HCT116 (cell line): ENCODE measurements at regions not wholly inside any gene's neighbourhood (a gene's known extent, or its start where the extent isn't known, plus 50 kb on each side); places are given as distances from the start of the nearest gene placed in this dataset.

ENCODE experiments used
- ATAC-seq: fragments of 200-7000 bp; cut with Tn5 transposase; 2 replicates; pipeline ENCODE4 v1.9.1; 2020; ENCODE audit warnings: mild to moderate bottlenecking, moderate library complexity
- BruUV-seq: library from RNA; stranded (reverse); fragments of 400-500 nt; replicated peaks from 2 replicates; lab custom pipeline; 2021; lab: Mats Ljungman, UMichigan
- CTCF ChIA-PET: fragments of 300-600 bp; sonication (Branson Sonifier 250); formaldehyde crosslinking; loops from one replicate; lab custom pipeline; 2021; ENCODE audit warnings: antibody characterized with exemption; lab: Charles Lee
- POLR2A ChIA-PET: fragments of 300-600, 350-600 bp; sonication (Branson Sonifier 250); formaldehyde crosslinking; loops from one replicate; lab custom pipeline; 2021; ENCODE audit warnings: antibody characterized with exemption; lab: Charles Lee
- RAD21 ChIA-PET, 2 experiments: fragments of 300-600 bp; sonication (Branson Sonifier 250); formaldehyde crosslinking; loops; one replicate each; lab custom pipeline; 2023; ENCODE audit warnings: low total read pairs in 2 of 2; ENCODE audit not compliant: uncharacterized antibody in 2 of 2, unreplicated experiment in 2 of 2, low non-redundant PET in 1 of 2; lab: Charles Lee
- DNase-seq: peaks from one replicate; pipeline ENCODE4 v3.0.0-alpha.2; 2010; ENCODE audit warnings: low read depth, low spot score
- H2AFZ ChIP-seq: fragments of 200-600 bp; shearing (Covaris generic), sonication (generic); 2 replicates; pipeline ENCODE4 v1.6.1; 2017; ENCODE audit warnings: low read depth, mixed run types, mixed read lengths, antibody characterized with exemption, low read length; ENCODE audit not compliant: poor library complexity, severe bottlenecking
- H3K27ac ChIP-seq: 2 replicates; pipeline ENCODE4 v1.5.1; 2012; ENCODE audit warnings: low read depth, low read length
- H3K27me3 ChIP-seq: fragments of 200-600 bp; sonication (generic); 2 replicates; pipeline ENCODE4 v1.6.1; 2016; ENCODE audit warnings: mixed run types, low read length, mixed read lengths; ENCODE audit not compliant: insufficient read depth
- H3K36me3 ChIP-seq, 2 experiments: fragments of 200-500 bp in 1 of 2; fragments of 200-600 bp in 1 of 2; sonication (Bioruptor generic) in 1 of 2; sonication (generic) in 1 of 2; 2 replicates each; pipeline versions ENCODE4 v1.5.1 to v1.6.1; 2014 to 2016; ENCODE audit warnings: low read length in 2 of 2, inconsistent platforms in 1 of 2, mixed read lengths in 1 of 2, mixed run types in 1 of 2; ENCODE audit not compliant: insufficient read depth in 2 of 2, control insufficient read depth in 1 of 2
- H3K4me1 ChIP-seq, 2 experiments: fragments of 200-600 bp in 1 of 2; sonication (generic) in 1 of 2; 2 replicates each; pipeline versions ENCODE4 v1.5.1 to v1.6.1; 2012 to 2017; ENCODE audit warnings: low read length in 2 of 2, inconsistent platforms in 1 of 2, mild to moderate bottlenecking in 1 of 2, mixed read lengths in 1 of 2, mixed run types in 1 of 2, moderate library complexity in 1 of 2; ENCODE audit not compliant: insufficient read depth in 2 of 2, control insufficient read depth in 1 of 2
- H3K4me2 ChIP-seq: fragments of 200-600 bp; sonication (generic); 2 replicates; pipeline ENCODE4 v1.6.1; 2017; ENCODE audit warnings: mixed run types, low read length, mixed read lengths
- H3K4me3 ChIP-seq, 2 experiments: fragments of 200-600 bp in 1 of 2; sonication (generic) in 1 of 2; replicated peaks in 1 of 2; 2 replicates each; pipeline ENCODE4 v1.5.1; 2011 to 2016; ENCODE audit warnings: low read length in 2 of 2, control low read depth in 1 of 2, low read depth in 1 of 2, mild to moderate bottlenecking in 1 of 2, mixed read lengths in 1 of 2, mixed run types in 1 of 2
- H3K79me2 ChIP-seq: fragments of 200-600 bp; sonication (generic); 2 replicates; pipeline ENCODE4 v1.6.1; 2017; ENCODE audit warnings: mild to moderate bottlenecking, mixed run types, low read length, moderate library complexity, mixed read lengths; ENCODE audit not compliant: insufficient read depth
- H3K9ac ChIP-seq: fragments of 200-600 bp; sonication (generic); 2 replicates; pipeline ENCODE4 v1.6.1; 2016; ENCODE audit warnings: low read length, mixed read lengths
- H3K9me2 ChIP-seq: fragments of 200-600 bp; sonication (generic), shearing (Covaris generic); 2 replicates; pipeline ENCODE4 v1.6.1; 2017; ENCODE audit warnings: mixed run types, mild to moderate bottlenecking, moderate library complexity; ENCODE audit not compliant: insufficient read depth
- H3K9me3 ChIP-seq, 2 experiments: fragments of 200-500 bp in 1 of 2; fragments of 200-600 bp in 1 of 2; sonication (Bioruptor generic) in 1 of 2; sonication (generic) in 1 of 2; 2 replicates each; pipeline ENCODE4 v1.6.1; 2014 to 2017; ENCODE audit warnings: low read length in 2 of 2, mixed read lengths in 2 of 2, inconsistent platforms in 1 of 2, low read depth in 1 of 2, mild to moderate bottlenecking in 1 of 2, mixed run types in 1 of 2, moderate library complexity in 1 of 2; ENCODE audit not compliant: control insufficient read depth in 1 of 2, insufficient read depth in 1 of 2
- H4K20me1 ChIP-seq: fragments of 200-600 bp; sonication (generic), shearing (Covaris generic); 2 replicates; pipeline ENCODE4 v1.6.1; 2017; ENCODE audit warnings: mixed run types, mild to moderate bottlenecking, moderate library complexity; ENCODE audit not compliant: insufficient read depth
- ATF3 ChIP-seq: IDR thresholded peaks from 2 replicates; pipeline ENCODE4 v1.6.1; 2012
- CBX3 ChIP-seq: IDR thresholded peaks from 2 replicates; pipeline ENCODE4 v1.6.1; 2012; ENCODE audit warnings: low read depth
- CEBPB ChIP-seq: IDR thresholded peaks from 2 replicates; pipeline ENCODE4 v1.6.1; 2012; ENCODE audit warnings: low read depth
- CTCF ChIP-seq, 3 experiments: fragments of 200-600 bp in 1 of 3; sonication (generic) in 1 of 3; IDR thresholded peaks in 2 of 3; conservative IDR thresholded peaks in 1 of 3; 2 replicates each; pipeline ENCODE4 v1.5.1; 2012 to 2017; ENCODE audit warnings: low read depth in 2 of 3, low read length in 2 of 3, antibody characterized with exemption in 1 of 3, borderline replicate concordance in 1 of 3, control low read depth in 1 of 3, mild to moderate bottlenecking in 1 of 3, mixed read lengths in 1 of 3, mixed run types in 1 of 3, moderate library complexity in 1 of 3; ENCODE audit not compliant: insufficient read depth in 1 of 3
- EGR1 ChIP-seq: IDR thresholded peaks from 2 replicates; pipeline ENCODE4 v1.6.1; 2012; ENCODE audit warnings: low read depth
- ELF1 ChIP-seq: IDR thresholded peaks from 2 replicates; pipeline ENCODE4 v1.6.1; 2012; ENCODE audit warnings: low read depth, borderline replicate concordance
- FOSL1 ChIP-seq: IDR thresholded peaks from 2 replicates; pipeline ENCODE4 v1.6.1; 2012; ENCODE audit warnings: low read depth
- POLR2A ChIP-seq: IDR thresholded peaks from 2 replicates; pipeline ENCODE4 v1.7.0; 2011; ENCODE audit warnings: borderline replicate concordance; ENCODE audit not compliant: insufficient read depth, insufficient read length; ENCODE audit errors: extremely low read depth
- REST ChIP-seq: IDR thresholded peaks from 2 replicates; pipeline ENCODE4 v1.6.1; 2012; ENCODE audit warnings: low read depth
- SIN3A ChIP-seq: IDR thresholded peaks from 2 replicates; pipeline ENCODE4 v1.6.1; 2012; ENCODE audit warnings: low read depth
- SP1 ChIP-seq: IDR thresholded peaks from 2 replicates; pipeline ENCODE4 v1.6.1; 2012; ENCODE audit warnings: low read depth
- SRF ChIP-seq: IDR thresholded peaks from 2 replicates; pipeline ENCODE4 v1.6.1; 2012; ENCODE audit warnings: low read depth
- TCF7L2 ChIP-seq: IDR thresholded peaks from 2 replicates; pipeline ENCODE4 v1.7.0; 2011; ENCODE audit warnings: borderline replicate concordance, inconsistent platforms; ENCODE audit not compliant: insufficient read depth, insufficient read length; ENCODE audit errors: extremely low read depth
- ZFX ChIP-seq: fragments of 450-650 bp; IDR thresholded peaks from 2 replicates; pipeline ENCODE4 v1.6.1; 2017
- ZNF274 ChIP-seq: fragments of 200-500 bp; sonication (Bioruptor generic); IDR thresholded peaks from 2 replicates; pipeline ENCODE4 v1.6.1; 2014; ENCODE audit warnings: mild to moderate bottlenecking, low read depth, low read length, inconsistent platforms
- intact Hi-C: fragments of 100-400 bp; cut with micrococcal nuclease; formaldehyde crosslinking; loops from 2 replicates; pipeline ENCODE4 v1.10.0; 2022

- RAD21 ChIA-PET = no interaction called here
- Histone ChIP-seq H3K27me3 (no peaks in the 10 kb centered on the region), H3K36me3 (no peaks in the 10 kb centered on the region), H3K4me2 (no peak overlapping the region), H4K20me1 (no peaks in the 10 kb centered on the region), H3K79me2 (no peaks in the 10 kb centered on the region), H2AFZ (no peak overlapping the region), H3K4me3 (no peak overlapping the region), H3K9me2 (no peaks in the 10 kb centered on the region), H3K27ac (no peak overlapping the region), H3K9me3 (no peaks in the 10 kb centered on the region), H3K9ac (no peak overlapping the region), H3K4me1 (no peaks in the 10 kb centered on the region)
- no TSS peak for BruUV-seq
- no peak for ATAC-seq
- CTCF ChIA-PET = no interaction called here
- TF ChIP-seq CTCF (IDR thresholded peaks at IDR 0.05 in 2 of 3, conservative IDR thresholded peaks at IDR 0.05 in 1 of 3; ENCODE audit: borderline replicate concordance in 1 of 3, insufficient read depth in 1 of 3, low read depth in 2 of 3, low read length in 2 of 3) (0 out of 6 replicates have a peak, but pooled peaks of 1 of the 3 experiments have one; percentile 7), CEBPB (no peak), SP1 (no peak), ZFX (no peak), ZNF274 (no peak), EGR1 (no peak)
- POLR2A ChIA-PET = no interaction called here
- no peak for DNase-seq
- intact Hi-C loops = no loop called here
Observed at GRCh38 chr13:29993196-29993595, 142.8 kb upstream of the UBL3 start.

GRCh38 chr13:29991343-29991742, 140.9 kb upstream of the UBL3 start:
- Histone ChIP-seq H3K9me3 (no peaks in the 10 kb centered on the region), H3K79me2 (no peaks in the 10 kb centered on the region), H4K20me1 (no peaks in the 10 kb centered on the region), H3K27ac (no peak overlapping the region), H3K36me3 (no peaks in the 10 kb centered on the region), H3K4me3 (no peak overlapping the region), H3K4me2 (no peak overlapping the region), H3K9ac (no peak overlapping the region), H3K4me1 (no peaks in the 10 kb centered on the region), H2AFZ (no peak overlapping the region), H3K9me2 (no peaks in the 10 kb centered on the region), H3K27me3 (no peaks in the 10 kb centered on the region)
- BruUV-seq = no TSS peak
- POLR2A ChIA-PET = no interaction called here
- CTCF ChIA-PET = no interaction called here
- RAD21 ChIA-PET = no interaction called here
- no peak for ATAC-seq
- intact Hi-C loops = no loop called here
- DNase-seq = no peak
- TF ChIP-seq SRF = no peak
- TF ChIP-seq EGR1 = no peak
- TF ChIP-seq CBX3 = no peak
- no peak for TF ChIP-seq ATF3
- no peak for TF ChIP-seq SP1
- no peak for TF ChIP-seq SIN3A
- no peak for TF ChIP-seq REST
- no peak for TF ChIP-seq FOSL1
- no peak for TF ChIP-seq ELF1
- TF ChIP-seq POLR2A = no peak
- TF ChIP-seq TCF7L2 = no peak
